ENCODE measurements at regions not wholly inside any gene's neighbourhood (a gene's known extent, or its start where the extent isn't known, plus 50 kb on each side); places are given as distances from the start of the nearest gene placed in this dataset.

GRCh38 chrX:42934020-42934726 lies 156.2 kb upstream of the PPP1R2C start:
- TF ChIP-seq POLR2A (IDR thresholded peaks at IDR 0.05) (no peak), CTCF (IDR thresholded peaks at IDR 0.05 in 4 of 5, conservative IDR thresholded peaks at IDR 0.05 in 1 of 5) (no peak)
